ENCODE measurements at regions not wholly inside any gene's neighbourhood (a gene's known extent, or its start where the extent isn't known, plus 50 kb on each side); places are given as distances from the start of the nearest gene placed in this dataset.

- TF ChIP-seq CHD7 (IDR thresholded peaks at IDR 0.05; ENCODE audit: insufficient replicate concordance, low read length) (no peak), GABPA (IDR thresholded peaks at IDR 0.05; ENCODE audit: borderline replicate concordance, insufficient read depth, low read length) (no peak), TEAD4 (IDR thresholded peaks at IDR 0.05; ENCODE audit: low read depth, low read length) (no peak), TBP (IDR thresholded peaks at IDR 0.05; ENCODE audit: low read depth, low read length) (no peak), SIRT6 (IDR thresholded peaks at IDR 0.05; ENCODE audit: low read length) (no peak), SP4 (IDR thresholded peaks at IDR 0.05; ENCODE audit: low read length) (no peak), CBX5 (IDR thresholded peaks at IDR 0.05; ENCODE audit: low read depth, low read length) (no peak), KDM5A (IDR thresholded peaks at IDR 0.05; ENCODE audit: low read length) (no peak), RXRA (IDR thresholded peaks at IDR 0.05; ENCODE audit: insufficient read depth, low read depth, low read length) (no peak), POU5F1 (IDR thresholded peaks at IDR 0.05; ENCODE audit: low read depth, low read length) (no peak)
These were observed 1100.7 kb upstream of the PRR20A start (continued) for GRCh38 chr13:56039992-56040391.

Measured in H1 (cell line).